ENCODE measurements at regions not wholly inside any gene's neighbourhood (a gene's known extent, or its start where the extent isn't known, plus 50 kb on each side); places are given as distances from the start of the nearest gene placed in this dataset.
"Not testable (repeated sequence)": the region's sequence is repeated elsewhere in the genome, so short reads cannot be mapped to it uniquely, and the experiment has no call there.

- no peak for DNase-seq (ENCODE audit: low spot score)
Observed at GRCh38 chr7:12004581-12004980, 172.6 kb upstream of the THSD7A start.

DNA sequence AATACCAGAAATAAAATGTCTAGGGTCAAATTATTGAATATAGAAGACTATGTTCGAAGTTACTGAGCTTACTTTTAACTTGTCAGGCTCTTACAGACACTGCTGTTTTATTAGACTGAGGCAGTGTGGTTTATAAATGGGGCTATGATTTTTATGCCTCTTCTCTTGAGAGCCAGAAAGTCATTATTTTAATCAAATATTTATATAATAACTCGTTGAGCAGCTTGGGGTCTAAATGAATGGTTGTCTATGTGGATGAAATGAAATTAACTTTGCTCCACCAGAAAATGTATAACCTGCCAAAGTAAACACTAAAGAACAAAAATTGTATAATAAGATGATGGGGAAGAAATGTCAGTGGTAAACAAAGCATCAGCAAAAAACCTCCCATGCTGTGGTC lies 175.6 kb upstream of the THSD7A start:
- DNase-seq (ENCODE audit: low spot score), result no peak

DNA sequence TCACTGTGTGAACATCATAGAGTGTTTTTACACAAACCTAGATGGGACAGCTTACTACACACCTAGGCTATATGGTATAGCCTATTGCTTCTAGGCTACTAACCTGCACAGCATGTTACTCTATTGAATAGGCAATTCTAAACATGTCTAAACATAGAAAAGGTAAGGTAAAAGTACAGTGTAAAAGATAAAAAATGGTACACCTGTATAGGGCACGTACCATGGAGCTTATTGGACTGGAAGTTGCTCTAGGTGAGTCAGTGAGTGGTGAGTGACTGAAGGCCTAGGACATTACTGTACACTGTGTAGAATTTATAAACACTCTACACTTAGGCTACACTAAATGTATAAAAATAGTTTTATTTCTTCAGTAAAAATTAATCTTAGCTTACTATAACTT lies 182.0 kb upstream of the THSD7A start:
- DNase-seq (ENCODE audit: low spot score), result no peak

DNA sequence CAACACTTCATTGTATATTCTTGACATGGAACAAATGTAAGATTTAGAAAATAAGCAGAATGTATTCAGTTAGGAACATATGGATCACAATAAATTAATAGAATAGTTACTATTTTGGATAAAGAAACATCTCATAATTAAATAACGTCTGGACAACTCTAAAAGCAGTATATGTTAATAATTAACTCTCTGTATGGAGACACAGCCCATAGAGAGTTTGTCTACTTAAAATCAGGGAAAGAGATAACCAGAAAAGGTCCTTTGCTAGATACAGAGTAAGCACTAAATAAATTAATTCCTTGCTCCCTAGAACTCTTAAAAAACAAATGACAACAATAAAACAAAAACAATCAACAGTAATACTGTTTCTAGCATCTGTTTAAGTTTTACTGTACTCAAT lies 184.4 kb upstream of the THSD7A start:
- no peak for DNase-seq (ENCODE audit: low spot score)

DNA sequence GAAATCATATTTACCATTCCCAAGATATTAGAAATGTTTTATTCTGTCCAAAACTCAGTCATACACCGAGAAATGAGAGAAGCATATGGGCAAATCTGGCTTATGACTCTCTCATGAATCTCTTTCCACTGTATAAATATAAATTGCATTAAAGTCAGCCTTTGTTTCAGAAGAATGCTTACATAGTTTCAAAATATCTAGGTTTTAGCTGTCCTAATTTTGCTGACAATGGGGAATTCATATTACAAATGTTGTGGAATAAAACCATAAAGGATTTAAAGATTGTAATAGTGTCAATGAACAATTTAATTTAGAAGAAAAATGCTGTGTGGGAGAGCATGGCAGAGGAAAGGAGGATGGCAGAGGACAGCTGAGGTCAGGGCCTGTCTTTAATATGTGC lies 185.0 kb upstream of the THSD7A start:
- no peak for DNase-seq (ENCODE audit: low spot score)

- DNase-seq (ENCODE audit: low spot score), result not testable (repeated sequence)
Observed at GRCh38 chr7:12022011-12022410, 189.1 kb upstream of the TMEM106B start.

GRCh38 chr7:12025246-12025645 lies 185.8 kb upstream of the TMEM106B start:
- DNase-seq (ENCODE audit: low spot score), result no peak

GRCh38 chr7:12028508-12028907 lies 182.6 kb upstream of the TMEM106B start:
- no peak for DNase-seq (ENCODE audit: low spot score)

DNA sequence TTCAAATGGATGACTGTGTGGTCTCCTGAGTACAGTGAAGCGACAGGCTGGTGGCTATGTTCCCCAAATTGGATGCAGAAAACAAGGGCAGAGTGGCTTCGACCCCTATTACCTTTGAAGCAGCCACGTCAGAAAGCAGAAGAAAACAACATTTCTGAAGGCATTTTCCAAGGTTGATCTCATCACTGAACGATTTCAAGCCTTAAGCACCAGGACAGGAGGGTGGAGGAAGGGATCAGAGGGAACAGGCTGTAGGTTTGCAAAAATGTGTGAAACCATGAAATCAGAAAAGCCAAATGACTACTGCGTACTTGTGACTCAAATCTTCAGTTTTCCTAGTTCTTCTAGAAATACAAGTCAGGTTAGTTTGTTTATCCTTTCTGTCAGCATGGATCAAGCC lies 181.0 kb upstream of the TMEM106B start:
- no peak for DNase-seq (ENCODE audit: low spot score)

DNA sequence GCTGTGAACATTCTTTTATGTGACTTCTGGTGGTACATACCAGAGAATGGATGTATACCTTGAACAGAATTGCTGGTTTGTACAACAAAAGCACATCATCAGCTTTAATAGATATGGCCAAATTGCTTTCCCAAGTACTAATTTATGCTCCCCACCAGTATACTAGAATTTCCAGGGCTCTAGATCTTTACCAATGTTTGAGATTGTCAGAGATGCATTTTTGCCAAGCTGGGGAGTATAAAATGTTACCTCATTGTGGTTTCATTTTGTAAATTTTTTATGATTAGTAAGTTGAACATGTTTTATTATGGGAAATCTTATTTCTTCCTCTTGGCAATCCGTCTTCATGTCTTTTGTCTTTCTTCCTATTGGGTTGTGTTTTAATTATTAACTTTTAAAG lies 179.9 kb upstream of the TMEM106B start:
- DNase-seq (ENCODE audit: low spot score), result no peak

DNA sequence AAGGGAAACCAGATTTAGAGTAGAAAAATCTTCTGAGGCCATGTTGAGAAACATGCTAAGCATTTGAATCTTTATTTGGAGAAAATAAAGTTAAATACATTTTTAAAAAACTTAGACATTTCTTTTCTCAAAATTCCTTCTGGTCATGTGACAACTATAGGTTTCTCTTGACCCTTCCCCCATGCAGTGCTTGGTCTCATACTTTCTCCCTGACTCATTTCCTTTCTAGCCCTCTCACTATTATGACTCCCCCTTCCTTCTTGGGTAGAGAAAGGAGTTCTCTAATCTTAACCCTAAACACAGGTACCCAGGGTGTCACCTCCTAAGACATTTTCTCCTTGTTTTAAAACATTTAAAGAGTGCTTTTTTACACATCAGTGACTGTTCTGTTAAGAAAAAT lies 179.5 kb upstream of the TMEM106B start:
- no peak for DNase-seq (ENCODE audit: low spot score)

- DNase-seq (ENCODE audit: low spot score), result no peak
Observed at GRCh38 chr7:12032146-12032545, 178.9 kb upstream of the TMEM106B start.

DNA sequence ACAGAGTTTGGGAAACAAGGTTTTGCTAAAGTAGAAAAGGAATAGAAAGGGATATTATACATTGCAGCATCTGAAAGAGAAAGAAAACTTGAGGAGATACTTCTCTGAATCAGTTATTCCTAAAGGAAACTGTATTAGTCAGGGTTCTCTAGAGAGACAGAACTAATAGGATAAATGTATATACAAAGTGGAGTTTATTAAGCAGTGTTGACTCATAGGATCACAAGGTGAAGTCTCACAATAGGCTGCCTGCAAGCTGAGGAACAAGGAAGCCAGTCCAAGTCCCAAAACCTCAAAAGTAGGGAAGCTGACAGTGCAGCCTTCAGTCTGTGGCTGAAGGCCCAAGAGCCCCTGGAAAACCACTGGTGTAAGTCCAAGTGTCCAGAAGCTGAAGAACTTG lies 167.6 kb upstream of the TMEM106B start:
- not testable (repeated sequence) for DNase-seq (ENCODE audit: low spot score)

DNA sequence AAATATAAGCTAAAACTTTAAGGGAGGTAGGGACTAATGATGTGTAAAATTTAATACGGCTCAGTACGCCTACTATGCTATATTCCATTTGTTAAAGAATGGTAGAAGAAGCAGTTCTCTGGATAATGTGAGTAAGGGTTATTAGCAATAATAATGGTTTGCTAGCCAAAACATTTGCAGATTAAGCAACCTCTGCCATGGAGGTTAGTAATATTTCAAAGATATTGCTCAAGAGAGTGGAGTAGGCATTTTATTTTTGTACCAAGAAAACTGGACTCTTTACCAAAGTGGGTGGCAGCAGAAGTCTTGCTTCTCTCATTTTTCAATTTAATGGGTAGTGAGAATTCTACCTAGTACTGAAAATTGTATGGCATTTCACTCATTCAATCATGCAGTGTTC lies 158.9 kb upstream of the TMEM106B start:
- no peak for DNase-seq (ENCODE audit: low spot score)

DNA sequence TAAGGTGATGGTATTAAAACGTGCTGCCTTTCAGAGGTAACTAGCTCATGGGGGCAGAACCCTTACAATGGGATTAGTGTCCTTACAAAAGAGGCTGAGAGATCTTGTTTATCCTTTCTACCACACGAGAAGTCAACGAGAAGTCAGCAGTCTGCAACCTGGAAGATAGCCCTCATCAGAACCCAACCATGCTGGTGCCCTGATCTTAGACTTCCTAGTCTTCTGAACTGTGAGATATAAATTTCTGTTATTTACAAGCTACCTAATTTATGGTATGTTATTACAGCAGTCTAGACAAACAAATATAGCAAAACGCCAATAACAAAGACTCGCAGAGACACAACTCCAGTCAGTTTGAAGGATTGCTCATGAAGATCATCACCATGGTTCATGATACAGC lies 157.5 kb upstream of the TMEM106B start:
- no peak for DNase-seq (ENCODE audit: low spot score)

- no peak for DNase-seq (ENCODE audit: low spot score)
Observed at GRCh38 chr7:12054830-12055229, 156.3 kb upstream of the TMEM106B start.

GRCh38 chr7:12056381-12056780 lies 154.7 kb upstream of the TMEM106B start:
- no peak for DNase-seq (ENCODE audit: low spot score)

DNA sequence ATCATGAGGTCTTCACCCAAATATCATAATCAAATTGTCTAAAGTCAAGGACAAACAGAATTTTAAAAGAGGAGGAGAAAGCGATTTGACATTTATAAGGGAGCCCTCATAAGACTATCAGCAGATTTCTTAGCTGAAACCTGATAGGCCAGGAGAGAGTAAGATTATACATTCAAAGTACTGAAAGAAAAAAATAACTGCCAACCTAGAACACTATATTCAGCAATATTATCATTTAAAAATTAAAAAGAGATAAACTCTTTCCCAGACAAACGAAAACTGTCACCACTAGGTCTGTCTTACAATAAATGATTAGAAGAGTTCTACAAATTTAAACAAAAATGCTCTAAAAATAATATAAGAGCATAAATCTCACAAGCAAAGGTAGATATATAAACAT lies 154.1 kb upstream of the TMEM106B start:
- DNase-seq (ENCODE audit: low spot score), result no peak

DNA sequence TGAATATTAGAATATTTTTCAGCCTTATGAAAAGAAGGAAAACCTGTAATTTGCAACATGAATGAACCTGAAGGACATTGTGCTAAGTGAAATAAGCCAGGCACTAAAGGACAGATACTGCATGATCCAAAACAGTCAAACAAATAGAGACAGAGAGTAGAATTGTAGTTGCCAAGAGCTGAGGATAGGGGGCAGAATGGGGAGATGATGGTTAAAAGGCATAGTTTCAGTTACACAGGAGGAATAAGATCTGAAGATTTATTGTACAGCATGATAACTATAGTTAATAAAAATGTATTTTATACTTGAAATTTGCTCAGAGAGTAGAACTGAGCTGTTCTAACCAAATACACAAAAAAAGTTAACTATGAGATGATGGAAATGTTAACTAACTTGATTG lies 149.0 kb upstream of the TMEM106B start:
- no peak for DNase-seq (ENCODE audit: low spot score)

DNA sequence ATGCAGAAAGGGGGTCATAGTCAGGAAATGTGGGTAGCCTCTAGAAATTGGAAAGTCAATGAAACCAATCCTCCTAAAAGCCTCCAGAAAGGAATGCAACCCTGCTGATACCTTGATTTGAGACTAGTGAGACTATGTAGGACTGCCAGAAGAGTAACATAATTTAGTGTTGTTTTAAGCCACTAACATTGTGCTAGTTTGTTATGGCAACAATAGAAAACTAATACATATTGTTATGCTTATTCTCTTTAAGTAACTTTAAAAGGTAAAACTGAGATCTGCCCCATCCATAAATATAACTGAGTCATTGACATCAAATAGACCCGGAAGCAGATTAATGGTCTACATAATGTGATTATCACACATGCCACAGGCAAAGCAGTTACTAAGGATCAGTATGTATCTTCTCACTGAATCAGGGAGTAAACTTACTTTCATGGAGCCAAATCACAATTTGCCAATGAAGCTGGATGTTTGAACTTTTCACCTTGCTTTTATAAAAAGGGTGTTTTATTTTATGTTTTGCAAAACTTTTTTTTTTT lies 146.4 kb upstream of the TMEM106B start:
- no peak for DNase-seq (ENCODE audit: low spot score)

DNA sequence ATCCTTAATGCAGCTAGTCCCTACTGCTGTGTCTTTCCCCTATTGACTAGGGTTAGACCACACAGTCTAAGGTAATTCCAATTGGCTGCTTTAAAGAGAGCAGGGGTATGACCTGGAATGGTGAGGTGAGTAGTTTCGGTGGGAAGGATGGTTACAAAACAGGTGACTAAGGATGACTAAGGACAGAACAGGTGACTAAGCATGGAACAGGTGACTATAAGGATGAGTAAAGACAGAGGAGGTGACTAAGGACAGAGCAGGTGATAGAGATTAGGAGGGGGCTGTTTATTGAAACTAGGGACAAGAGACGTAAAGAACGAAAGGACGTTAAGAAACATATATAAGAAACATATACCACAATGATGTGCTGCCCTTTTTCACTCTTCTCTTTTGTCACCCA lies 145.1 kb upstream of the TMEM106B start:
- no peak for DNase-seq (ENCODE audit: low spot score)

DNA sequence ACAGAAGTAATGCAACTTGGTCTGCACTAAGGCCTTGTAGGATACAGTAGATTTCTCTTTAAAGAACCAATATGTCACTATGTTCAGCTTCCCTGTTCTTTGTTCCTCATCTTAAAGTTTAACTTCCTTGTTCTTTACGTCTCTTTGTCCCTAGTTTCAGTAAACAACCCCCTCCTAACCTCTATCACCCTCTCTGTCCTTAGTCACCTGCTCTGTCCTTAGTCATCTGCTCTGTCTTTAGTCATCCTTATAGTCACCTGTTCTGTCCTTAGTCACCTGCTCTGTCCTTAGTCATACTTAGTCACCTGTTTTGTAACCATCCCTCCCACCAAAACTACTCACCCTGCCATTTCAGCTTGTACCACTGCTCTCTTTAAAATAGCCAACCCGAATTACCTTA lies 144.6 kb upstream of the TMEM106B start:
- no peak for DNase-seq (ENCODE audit: low spot score)

GRCh38 chr7:12067156-12067831 lies 143.8 kb upstream of the TMEM106B start:
- peak; percentile 72 for DNase-seq (ENCODE audit: low spot score)

GRCh38 chr7:12069757-12070156 lies 141.3 kb upstream of the TMEM106B start:
- DNase-seq (ENCODE audit: low spot score), result no peak

Measured in CD4-positive, alpha-beta T cell treated with Interleukin-2 at 100 ng/mL for 4 hours (primary cell).